CD14-positive monocyte (primary cell): ENCODE measurements at regions not wholly inside any gene's neighbourhood (a gene's known extent, or its start where the extent isn't known, plus 50 kb on each side); places are given as distances from the start of the nearest gene placed in this dataset.

Experiments
- DNase-seq, 3 donors: peaks; one replicate each; pipeline ENCODE4 v3.0.0-alpha.2; 2011 to 2022
- H2AFZ ChIP-seq: 2 replicates; pipeline ENCODE4 v1.6.0; 2012; ENCODE audit warnings: mild to moderate bottlenecking, low read depth, low read length, inconsistent platforms; ENCODE audit not compliant: insufficient read depth, poor library complexity, severe bottlenecking
- H3K27ac ChIP-seq, 2 donors: 1 replicate in 1 of 2; 2 replicates in 1 of 2; pipeline ENCODE4 v1.5.1; 2012 to 2013; ENCODE audit warnings: low read length in 2 of 2, control low read depth in 1 of 2, inconsistent platforms in 1 of 2, low read depth in 1 of 2, mild to moderate bottlenecking in 1 of 2
- H3K27me3 ChIP-seq, 2 donors: one replicate each; pipeline versions ENCODE4 v1.6.0 to v1.6.1; 2011 to 2013; ENCODE audit warnings: low read length in 2 of 2; ENCODE audit not compliant: control insufficient read depth in 2 of 2, insufficient read depth in 2 of 2
- H3K36me3 ChIP-seq, 2 donors: replicated peaks in 1 of 2; 1 replicate in 1 of 2; 2 replicates in 1 of 2; pipeline versions ENCODE4 v1.5.1 to v1.6.1; 2012 to 2013; ENCODE audit warnings: low read length in 2 of 2, control low read depth in 1 of 2, inconsistent platforms in 1 of 2, mild to moderate bottlenecking in 1 of 2; ENCODE audit not compliant: insufficient read depth in 2 of 2, control insufficient read depth in 1 of 2
- H3K4me1 ChIP-seq, 2 donors: 1 replicate in 1 of 2; 2 replicates in 1 of 2; pipeline versions ENCODE4 v1.5.1 to v1.6.1; 2012 to 2013; ENCODE audit warnings: low read length in 2 of 2, control low read depth in 1 of 2, inconsistent platforms in 1 of 2, mild to moderate bottlenecking in 1 of 2, moderate library complexity in 1 of 2; ENCODE audit not compliant: insufficient read depth in 2 of 2, control insufficient read depth in 1 of 2
- H3K4me2 ChIP-seq: replicated peaks from 2 replicates; pipeline ENCODE3; 2012; ENCODE audit warnings: low read length, moderate library complexity, mild to moderate bottlenecking; ENCODE audit not compliant: poor library complexity, severe bottlenecking; ENCODE audit errors: extremely low read depth
- H3K4me3 ChIP-seq, 3 experiments: fragments of 200-600 bp in 1 of 3; sonication (generic) in 1 of 3; replicated peaks in 1 of 3; 1 replicate in 2 of 3; 2 replicates in 1 of 3; pipeline ENCODE4 v1.5.1; 2011 to 2013; ENCODE audit warnings: low read length in 3 of 3, mild to moderate bottlenecking in 3 of 3, control low read depth in 2 of 3, low read depth in 2 of 3, inconsistent platforms in 1 of 3, moderate library complexity in 1 of 3
- H3K79me2 ChIP-seq: 2 replicates; pipeline ENCODE4 v1.6.0; 2012; ENCODE audit warnings: mild to moderate bottlenecking, control low read depth, inconsistent platforms, low read length, moderate library complexity; ENCODE audit not compliant: insufficient read depth
- H3K9ac ChIP-seq: 2 replicates; pipeline ENCODE4 v1.6.0; 2017; ENCODE audit warnings: low read length, mild to moderate bottlenecking; ENCODE audit not compliant: insufficient read depth, poor library complexity, severe bottlenecking
- H3K9me3 ChIP-seq, 2 donors: replicated peaks in 1 of 2; 1 replicate in 1 of 2; 2 replicates in 1 of 2; pipeline versions ENCODE4 v1.5.1 to v1.6.1; 2012 to 2013; ENCODE audit warnings: low read length in 2 of 2, control low read depth in 1 of 2; ENCODE audit not compliant: control insufficient read depth in 1 of 2, insufficient read depth in 1 of 2
- H4K20me1 ChIP-seq: 2 replicates; pipeline ENCODE4 v1.6.0; 2012; ENCODE audit warnings: mild to moderate bottlenecking, low read length, control low read depth, moderate library complexity; ENCODE audit not compliant: insufficient read depth
- H3K27ac Mint-ChIP-seq, 7 donors: one replicate each; pipeline ENCODE4 v1.8.0; 2020; ENCODE audit warnings: mild to moderate bottlenecking in 7 of 7, mixed read lengths in 7 of 7, moderate library complexity in 6 of 7, inconsistent platforms in 2 of 7
- H3K27me3 Mint-ChIP-seq, 3 donors: one replicate each; pipeline ENCODE4 v1.8.0; 2021 to 2022; ENCODE audit warnings: low read depth in 3 of 3, mild to moderate bottlenecking in 3 of 3, mixed read lengths in 3 of 3, moderate library complexity in 3 of 3, inconsistent platforms in 1 of 3
- H3K36me3 Mint-ChIP-seq, 2 donors: one replicate each; pipeline ENCODE4 v1.8.0; 2020; ENCODE audit warnings: mixed read lengths in 2 of 2, inconsistent platforms in 1 of 2, mild to moderate bottlenecking in 1 of 2
- H3K4me1 Mint-ChIP-seq: one replicate; pipeline ENCODE4 v1.8.0; 2020; ENCODE audit warnings: mild to moderate bottlenecking, mixed read lengths
- H3K4me3 Mint-ChIP-seq, 2 donors: one replicate each; pipeline ENCODE4 v1.8.0; 2020; ENCODE audit warnings: mild to moderate bottlenecking in 2 of 2, mixed read lengths in 2 of 2, moderate library complexity in 1 of 2
- H3K9me3 Mint-ChIP-seq, 7 donors: one replicate each; pipeline ENCODE4 v1.8.0; 2020 to 2022; ENCODE audit warnings: mixed read lengths in 7 of 7, mild to moderate bottlenecking in 6 of 7, moderate library complexity in 6 of 7, inconsistent platforms in 2 of 7
- WGBS: methylation state at CpG from one replicate; pipeline ENCODE4 v1.1.5; 2013; ENCODE audit warnings: missing lambda C conversion rate; ENCODE audit not compliant: insufficient coverage; 5-methylcytosine and 5-hydroxymethylcytosine counted together
- intact Hi-C, 2 donors: fragments of 100-400 bp; cut with micrococcal nuclease; formaldehyde crosslinking; loops; one replicate each; pipeline versions ENCODE4 v1.15.0 to v1.15.1; 2023
- TF ChIP-seq, protein P1 (sequence below): fragments of 200-600 bp; IDR thresholded peaks from one replicate; pipeline ENCODE4 v1.8.0; 2022; ENCODE audit warnings: antibody characterized with exemption, mild to moderate bottlenecking

DNA sequence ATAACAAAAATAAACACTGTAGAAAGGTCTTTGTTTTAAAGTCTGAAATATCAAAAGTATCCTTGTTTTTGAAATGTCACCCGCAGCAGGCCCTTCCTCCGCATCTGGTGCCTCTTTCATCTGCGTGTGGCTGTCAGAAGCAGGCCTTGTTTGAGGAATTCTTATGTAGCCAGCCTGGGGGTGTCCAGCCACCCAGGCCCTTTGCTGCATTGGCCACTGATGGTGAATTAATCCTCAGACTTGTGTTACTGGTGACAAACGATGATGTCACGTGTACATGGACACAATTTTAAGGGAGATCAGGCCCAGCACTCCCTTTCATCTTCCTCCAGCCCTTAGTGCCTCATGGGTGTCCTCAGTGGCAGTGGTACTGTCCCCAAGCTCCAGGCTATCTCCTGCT, 208.0 kb upstream of the GALNT2 start:
- no peak overlapping the region for H3K27ac ChIP-seq
- H3K27me3 Mint-ChIP-seq: peaks cover 0 to 3% (median 3%) of the 10 kb centered on the region in 3 donors
- WGBS: 100% methylated on average over 5 of the region's 5 CpGs
- H3K4me1 Mint-ChIP-seq: peaks cover 9% of the 10 kb centered on the region
- peak overlapping the region in 1 of 2 donors; percentile 3 for H3K4me3 Mint-ChIP-seq
- TF ChIP-seq, protein P1, sequence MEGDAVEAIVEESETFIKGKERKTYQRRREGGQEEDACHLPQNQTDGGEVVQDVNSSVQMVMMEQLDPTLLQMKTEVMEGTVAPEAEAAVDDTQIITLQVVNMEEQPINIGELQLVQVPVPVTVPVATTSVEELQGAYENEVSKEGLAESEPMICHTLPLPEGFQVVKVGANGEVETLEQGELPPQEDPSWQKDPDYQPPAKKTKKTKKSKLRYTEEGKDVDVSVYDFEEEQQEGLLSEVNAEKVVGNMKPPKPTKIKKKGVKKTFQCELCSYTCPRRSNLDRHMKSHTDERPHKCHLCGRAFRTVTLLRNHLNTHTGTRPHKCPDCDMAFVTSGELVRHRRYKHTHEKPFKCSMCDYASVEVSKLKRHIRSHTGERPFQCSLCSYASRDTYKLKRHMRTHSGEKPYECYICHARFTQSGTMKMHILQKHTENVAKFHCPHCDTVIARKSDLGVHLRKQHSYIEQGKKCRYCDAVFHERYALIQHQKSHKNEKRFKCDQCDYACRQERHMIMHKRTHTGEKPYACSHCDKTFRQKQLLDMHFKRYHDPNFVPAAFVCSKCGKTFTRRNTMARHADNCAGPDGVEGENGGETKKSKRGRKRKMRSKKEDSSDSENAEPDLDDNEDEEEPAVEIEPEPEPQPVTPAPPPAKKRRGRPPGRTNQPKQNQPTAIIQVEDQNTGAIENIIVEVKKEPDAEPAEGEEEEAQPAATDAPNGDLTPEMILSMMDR: no peak
- H3K79me2 ChIP-seq: no peaks in the 10 kb centered on the region
- no peaks in the 10 kb centered on the region for H3K27me3 ChIP-seq
- peak overlapping the region in 1 of 7 donors; percentile 25 for H3K27ac Mint-ChIP-seq
- DNase-seq: no peak
- no peaks in the 10 kb centered on the region for H3K36me3 ChIP-seq
- H3K9me3 ChIP-seq: no peaks in the 10 kb centered on the region
- intact Hi-C loops: no loop called here
- no peak overlapping the region for H2AFZ ChIP-seq
- H3K4me2 ChIP-seq: no peak overlapping the region
- H3K9me3 Mint-ChIP-seq: no peaks in the 10 kb centered on the region
- H3K4me1 ChIP-seq: peaks cover 4 to 5% of the 10 kb centered on the region in 2 donors
- H3K36me3 Mint-ChIP-seq: no peaks in the 10 kb centered on the region
- H4K20me1 ChIP-seq: no peaks in the 10 kb centered on the region
- H3K4me3 ChIP-seq: no peak overlapping the region
- H3K9ac ChIP-seq: no peak overlapping the region

- TF ChIP-seq, protein P1: no peak
- no CpG with 5 or more reads among the region's 6 CpGs for WGBS
- H3K4me3 Mint-ChIP-seq: no peak overlapping the region
These were observed 206.1 kb upstream of the GALNT2 start for GRCh38 chr1:229860926-229861325.

More at GRCh38 chr1:229860926-229861325, 206.1 kb upstream of the GALNT2 start:
- peaks cover 6% of the 10 kb centered on the region for H3K4me1 Mint-ChIP-seq
- Histone ChIP-seq H3K9me3 (no peaks in the 10 kb centered on the region), H3K27me3 (no peaks in the 10 kb centered on the region), H3K9ac (no peak overlapping the region), H2AFZ (no peak overlapping the region), H3K79me2 (no peaks in the 10 kb centered on the region), H3K36me3 (no peaks in the 10 kb centered on the region), H4K20me1 (no peaks in the 10 kb centered on the region), H3K4me2 (no peak overlapping the region), H3K4me3 (no peak overlapping the region), H3K4me1 (peaks cover 4 to 5% of the 10 kb centered on the region in 2 donors), H3K27ac (no peak overlapping the region)
- H3K9me3 Mint-ChIP-seq: no peaks in the 10 kb centered on the region
- peaks cover 0 to 1% (median 0%) of the 10 kb centered on the region in 3 donors for H3K27me3 Mint-ChIP-seq
- no peaks in the 10 kb centered on the region for H3K36me3 Mint-ChIP-seq
- intact Hi-C loops: no loop called here
- no peak overlapping the region for H3K27ac Mint-ChIP-seq
- DNase-seq: no peak
